HG02678 (cell line): ENCODE measurements at regions not wholly inside any gene's neighbourhood (a gene's known extent, or its start where the extent isn't known, plus 50 kb on each side); places are given as distances from the start of the nearest gene placed in this dataset.
"Not testable (repeated sequence)": the region's sequence is repeated elsewhere in the genome, so short reads cannot be mapped to it uniquely, and the experiment has no call there.

ENCODE experiments used
- ATAC-seq: cut with Tn5 transposase; IDR thresholded peaks from one replicate; pipeline ENCODE4 v1.9.1; 2021; ENCODE audit warnings: mild to moderate bottlenecking, moderate library complexity; ENCODE audit not compliant: unreplicated experiment

GRCh38 chr10:59975918-59976317 lies 69.6 kb upstream of the CCDC6 start:
- ATAC-seq, result not testable (repeated sequence)

- ATAC-seq, result no peak
These were observed 65.6 kb upstream of the CCDC6 start for GRCh38 chr10:59971915-59972314.

GRCh38 chr10:59970396-59971368 lies 64.3 kb upstream of the CCDC6 start:
- ATAC-seq, result peak; percentile 75

GRCh38 chr10:59968705-59969104 lies 62.3 kb upstream of the CCDC6 start:
- ATAC-seq, result no peak

- ATAC-seq, result no peak
These were observed 60.7 kb upstream of the CCDC6 start for GRCh38 chr10:59967079-59967478.

GRCh38 chr10:59965899-59966650 lies 59.7 kb upstream of the CCDC6 start:
- no peak for ATAC-seq

- no peak for ATAC-seq
These were observed 56.4 kb upstream of the CCDC6 start for GRCh38 chr10:59962756-59963155.

GRCh38 chr10:59960751-59961150 lies 54.4 kb upstream of the CCDC6 start:
- no peak for ATAC-seq

- no peak for ATAC-seq
These were observed 53.2 kb upstream of the CCDC6 start for GRCh38 chr10:59959504-59960018.

- ATAC-seq, result no peak
These were observed 52.5 kb upstream of the CCDC6 start for GRCh38 chr10:59958882-59959281.

- no peak for ATAC-seq
These were observed 51.6 kb upstream of the CCDC6 start for GRCh38 chr10:59957975-59958374.
